ENCODE measurements at regions not wholly inside any gene's neighbourhood (a gene's known extent, or its start where the extent isn't known, plus 50 kb on each side); places are given as distances from the start of the nearest gene placed in this dataset.

DNA sequence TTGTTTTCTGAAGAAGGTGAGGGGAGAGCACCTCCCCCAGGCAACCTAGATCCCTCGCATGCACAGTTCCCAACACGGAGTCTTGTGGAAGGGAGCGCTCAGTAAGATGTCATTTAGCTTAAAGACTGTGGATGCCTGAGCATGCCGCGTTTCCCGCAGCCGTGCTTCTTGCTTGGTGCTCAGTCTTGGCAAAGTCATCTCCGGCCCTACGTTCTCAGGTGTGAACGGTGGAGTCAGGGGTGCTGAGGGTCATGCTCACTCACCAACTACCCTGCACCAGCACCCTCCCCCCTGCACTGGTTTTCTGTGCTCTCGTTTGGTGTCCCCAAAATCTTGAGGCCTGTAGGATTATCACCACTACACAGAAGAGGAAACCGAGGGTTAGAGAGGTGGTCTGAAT, 202.1 kb downstream of the RHOU start:
- TF ChIP-seq, protein P1, sequence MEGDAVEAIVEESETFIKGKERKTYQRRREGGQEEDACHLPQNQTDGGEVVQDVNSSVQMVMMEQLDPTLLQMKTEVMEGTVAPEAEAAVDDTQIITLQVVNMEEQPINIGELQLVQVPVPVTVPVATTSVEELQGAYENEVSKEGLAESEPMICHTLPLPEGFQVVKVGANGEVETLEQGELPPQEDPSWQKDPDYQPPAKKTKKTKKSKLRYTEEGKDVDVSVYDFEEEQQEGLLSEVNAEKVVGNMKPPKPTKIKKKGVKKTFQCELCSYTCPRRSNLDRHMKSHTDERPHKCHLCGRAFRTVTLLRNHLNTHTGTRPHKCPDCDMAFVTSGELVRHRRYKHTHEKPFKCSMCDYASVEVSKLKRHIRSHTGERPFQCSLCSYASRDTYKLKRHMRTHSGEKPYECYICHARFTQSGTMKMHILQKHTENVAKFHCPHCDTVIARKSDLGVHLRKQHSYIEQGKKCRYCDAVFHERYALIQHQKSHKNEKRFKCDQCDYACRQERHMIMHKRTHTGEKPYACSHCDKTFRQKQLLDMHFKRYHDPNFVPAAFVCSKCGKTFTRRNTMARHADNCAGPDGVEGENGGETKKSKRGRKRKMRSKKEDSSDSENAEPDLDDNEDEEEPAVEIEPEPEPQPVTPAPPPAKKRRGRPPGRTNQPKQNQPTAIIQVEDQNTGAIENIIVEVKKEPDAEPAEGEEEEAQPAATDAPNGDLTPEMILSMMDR (conservative IDR thresholded peaks at IDR 0.05; ENCODE audit: low read depth in 2 of 2): no peak
- TF ChIP-seq POLR2AphosphoS5 (IDR thresholded peaks at IDR 0.05; ENCODE audit: low read depth) (no peak), ZNF114 (CRISPR knock-in tag; IDR thresholded peaks at IDR 0.05) (no peak), EZH2 (IDR thresholded peaks at IDR 0.05; ENCODE audit: low read depth, unreplicated experiment) (no peak), ZNF331 (CRISPR knock-in tag; IDR thresholded peaks at IDR 0.05; ENCODE audit: low read depth) (no peak), EZH2phosphoT487 (IDR thresholded peaks at IDR 0.05; ENCODE audit: unreplicated experiment) (no peak)

All from GM23338 (cell line).